ENCODE measurements at regions not wholly inside any gene's neighbourhood (a gene's known extent, or its start where the extent isn't known, plus 50 kb on each side); places are given as distances from the start of the nearest gene placed in this dataset.

DNA sequence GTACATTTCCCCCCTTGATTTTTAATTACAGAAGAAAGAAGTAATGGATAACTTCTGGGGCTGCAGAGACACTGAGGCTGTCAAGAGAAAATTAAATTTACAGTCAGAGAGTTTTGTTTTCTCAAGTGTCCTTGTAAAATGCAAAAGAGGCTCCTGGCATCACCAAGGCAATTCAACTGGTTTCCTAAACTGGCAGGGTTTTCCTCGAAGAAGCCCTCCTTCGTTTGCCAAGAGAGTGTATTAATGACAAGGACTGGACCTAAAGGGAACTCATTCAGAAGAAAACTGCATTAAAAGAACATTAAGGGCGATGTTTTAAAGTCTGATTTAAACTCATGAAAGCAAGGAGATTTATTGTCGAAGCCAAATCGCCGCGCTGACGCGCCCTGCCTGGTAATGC lies 476.9 kb downstream of the ZSWIM6 start:
- H3K9me3 Mint-ChIP-seq, result no peaks in the 10 kb centered on the region
- ATAC-seq (no peak), DNase-seq (no peak)
- no peaks in the 10 kb centered on the region for H3K36me3 Mint-ChIP-seq (ENCODE audit: insufficient read depth)
- H3K4me1 Mint-ChIP-seq (ENCODE audit: low read depth), result no peaks in the 10 kb centered on the region
- H3K4me3 Mint-ChIP-seq, result no peak overlapping the region
- H3K27me3 Mint-ChIP-seq (ENCODE audit: low read depth), result peaks cover 7% of the 10 kb centered on the region

DNA sequence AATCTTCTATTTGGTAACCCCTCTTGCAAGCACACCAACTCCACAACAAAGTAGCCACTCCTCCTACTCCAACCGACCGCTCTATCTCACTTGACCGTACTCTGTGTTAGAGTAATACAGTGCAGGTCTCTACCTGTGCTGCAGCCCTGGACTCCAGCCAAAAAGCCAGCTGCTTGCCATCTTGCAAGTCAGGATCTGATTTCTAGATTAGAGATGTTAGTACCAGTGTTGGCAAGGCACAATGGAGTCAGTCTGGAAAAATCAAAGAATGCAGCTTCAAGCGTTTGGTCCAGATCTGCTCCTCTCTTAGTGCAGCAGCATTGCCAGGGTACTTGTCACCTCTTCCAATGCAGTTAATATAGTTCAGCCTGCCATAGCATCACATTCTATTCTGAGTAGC lies 477.6 kb downstream of the ZSWIM6 start:
- H3K36me3 Mint-ChIP-seq (ENCODE audit: insufficient read depth), result no peaks in the 10 kb centered on the region
- H3K27me3 Mint-ChIP-seq (ENCODE audit: low read depth), result peaks cover 7% of the 10 kb centered on the region
- H3K4me1 Mint-ChIP-seq (ENCODE audit: low read depth), result no peaks in the 10 kb centered on the region

GRCh38 chr5:61811052-61811451 lies 479.0 kb downstream of the ZSWIM6 start:
- DNase-seq, result no peak
- no peaks in the 10 kb centered on the region for H3K9me3 Mint-ChIP-seq
- no peaks in the 10 kb centered on the region for H3K36me3 Mint-ChIP-seq (ENCODE audit: insufficient read depth)
- no peak for ATAC-seq
- no peaks in the 10 kb centered on the region for H3K4me1 Mint-ChIP-seq (ENCODE audit: low read depth)
- no peak overlapping the region for H3K4me3 Mint-ChIP-seq
- H3K27me3 Mint-ChIP-seq (ENCODE audit: low read depth), result peaks cover 10% of the 10 kb centered on the region

More for the DNA sequence above, 477.6 kb downstream of the ZSWIM6 start:
- no peaks in the 10 kb centered on the region for H3K9me3 Mint-ChIP-seq
- ATAC-seq (no peak), DNase-seq (no peak)
- no peak overlapping the region for H3K4me3 Mint-ChIP-seq

DNA sequence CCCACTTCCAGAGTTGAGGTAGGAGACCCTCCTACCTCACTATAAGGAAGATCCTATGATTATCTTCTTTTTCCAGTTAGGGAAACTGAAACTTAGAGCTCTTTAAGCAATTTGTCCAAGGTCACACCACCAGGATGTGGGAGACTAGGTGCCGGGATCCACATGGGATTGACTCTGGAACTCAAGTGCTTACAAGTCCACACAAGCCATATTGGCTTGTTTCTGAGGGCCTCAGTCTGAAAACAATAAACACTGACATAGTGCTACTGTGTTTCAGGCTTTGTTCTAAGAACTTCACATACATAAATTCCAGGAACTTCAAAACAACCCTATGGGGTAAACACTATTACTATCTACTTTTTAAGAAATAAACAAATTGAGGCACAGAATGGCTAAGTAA lies 481.3 kb downstream of the ZSWIM6 start:
- H3K9me3 Mint-ChIP-seq, result no peaks in the 10 kb centered on the region
- H3K4me3 Mint-ChIP-seq, result no peak overlapping the region
- H3K27me3 Mint-ChIP-seq (ENCODE audit: low read depth), result peaks cover 11% of the 10 kb centered on the region
- no peak for ATAC-seq
- H3K4me1 Mint-ChIP-seq (ENCODE audit: low read depth), result no peaks in the 10 kb centered on the region
- no peak for DNase-seq
- H3K36me3 Mint-ChIP-seq (ENCODE audit: insufficient read depth), result no peaks in the 10 kb centered on the region

GRCh38 chr5:61815339-61815738 lies 483.3 kb downstream of the ZSWIM6 start:
- Mint-ChIP-seq H3K4me3 (no peak overlapping the region), H3K27me3 (ENCODE audit: low read depth) (peaks cover 8% of the 10 kb centered on the region), H3K9me3 (peaks cover 5% of the 10 kb centered on the region), H3K36me3 (ENCODE audit: insufficient read depth) (no peaks in the 10 kb centered on the region), H3K4me1 (ENCODE audit: low read depth) (no peaks in the 10 kb centered on the region)
- DNase-seq, result no peak
- ATAC-seq, result no peak

GRCh38 chr5:61816146-61816545 lies 484.1 kb downstream of the ZSWIM6 start:
- no peak overlapping the region for H3K4me3 Mint-ChIP-seq
- no peaks in the 10 kb centered on the region for H3K4me1 Mint-ChIP-seq (ENCODE audit: low read depth)
- no peak for DNase-seq
- peaks cover 5% of the 10 kb centered on the region for H3K9me3 Mint-ChIP-seq
- H3K36me3 Mint-ChIP-seq (ENCODE audit: insufficient read depth), result no peaks in the 10 kb centered on the region
- peaks cover 8% of the 10 kb centered on the region for H3K27me3 Mint-ChIP-seq (ENCODE audit: low read depth)
- ATAC-seq, result no peak

GRCh38 chr5:61816585-61817450 lies 484.8 kb downstream of the ZSWIM6 start:
- ATAC-seq, result no peak
- H3K4me1 Mint-ChIP-seq (ENCODE audit: low read depth), result no peaks in the 10 kb centered on the region

DNA sequence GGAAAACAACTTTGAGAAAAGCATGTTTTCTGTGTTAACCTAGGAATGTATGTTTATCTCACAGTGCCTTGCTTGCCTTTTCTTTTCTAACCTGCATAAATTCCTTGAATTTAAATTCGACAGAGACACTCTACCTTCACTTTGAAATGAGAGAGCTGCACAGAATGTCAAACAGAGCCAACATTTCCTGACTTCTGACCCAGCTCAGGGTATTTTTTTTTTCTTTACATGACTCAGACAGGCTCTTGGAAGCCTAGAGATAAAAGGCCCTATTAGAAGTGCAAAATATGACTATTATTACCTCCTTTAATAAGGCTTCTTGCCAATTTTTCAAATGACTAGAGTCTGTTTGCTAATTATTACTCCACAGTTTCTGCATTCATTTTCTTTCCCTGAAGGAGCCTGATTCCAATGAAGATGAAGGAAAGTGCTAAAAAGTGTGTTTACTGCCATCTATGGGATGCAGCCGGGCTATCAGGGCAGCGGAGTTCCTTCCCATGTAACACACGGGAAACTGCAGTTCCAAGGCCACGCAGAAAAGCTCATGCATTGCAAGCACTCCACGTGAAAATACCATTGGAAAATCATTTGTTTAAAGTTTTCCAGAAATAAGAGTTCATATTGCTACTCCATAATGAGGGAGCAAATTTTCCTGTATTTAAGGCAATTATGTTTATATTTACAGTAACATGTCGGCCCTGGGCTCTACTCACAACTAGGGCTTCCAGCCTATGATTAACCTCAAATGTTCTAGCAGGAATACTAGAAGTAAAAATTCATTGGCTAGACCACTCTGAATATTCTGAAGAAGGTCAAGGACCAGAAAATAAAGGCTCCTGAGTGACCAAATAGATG lies 485.6 kb downstream of the ZSWIM6 start:
- H3K36me3 Mint-ChIP-seq (ENCODE audit: insufficient read depth), result no peaks in the 10 kb centered on the region
- H3K27me3 Mint-ChIP-seq (ENCODE audit: low read depth), result peaks cover 6% of the 10 kb centered on the region
- no peaks in the 10 kb centered on the region for H3K4me1 Mint-ChIP-seq (ENCODE audit: low read depth)
- H3K4me3 Mint-ChIP-seq, result no peak overlapping the region
- DNase-seq (no peak), ATAC-seq (no peak)
- peaks cover 5% of the 10 kb centered on the region for H3K9me3 Mint-ChIP-seq

More at GRCh38 chr5:61816585-61817450, 484.8 kb downstream of the ZSWIM6 start:
- Mint-ChIP-seq H3K36me3 (ENCODE audit: insufficient read depth) (no peaks in the 10 kb centered on the region), H3K4me3 (no peak overlapping the region), H3K27me3 (ENCODE audit: low read depth) (peaks cover 8% of the 10 kb centered on the region), H3K9me3 (peaks cover 5% of the 10 kb centered on the region)
- DNase-seq, result no peak

DNA sequence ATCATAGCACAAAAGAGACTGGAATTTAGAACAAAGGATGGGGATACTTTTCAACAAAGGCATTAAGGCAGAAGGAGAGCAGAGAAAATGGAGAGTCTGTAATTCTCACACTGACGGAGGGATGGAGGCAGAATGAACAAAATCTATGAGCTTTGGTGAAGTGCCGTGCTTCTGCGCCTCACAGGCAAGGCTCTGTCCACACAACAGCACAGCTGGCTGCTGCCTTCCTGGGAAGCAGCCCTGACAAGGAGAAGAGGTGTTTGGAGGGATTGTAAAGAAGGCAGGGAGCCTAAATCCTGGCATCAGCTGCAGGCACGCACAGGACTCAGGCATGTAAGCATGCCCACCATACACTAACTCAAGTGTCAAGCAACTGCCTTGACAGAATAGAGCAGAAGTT lies 485.2 kb upstream of the KIF2A start:
- peaks cover 5% of the 10 kb centered on the region for H3K27me3 Mint-ChIP-seq (ENCODE audit: low read depth)

GRCh38 chr5:61821561-61821960 lies 484.4 kb upstream of the KIF2A start:
- no peak for ATAC-seq
- Mint-ChIP-seq H3K4me1 (ENCODE audit: low read depth) (no peaks in the 10 kb centered on the region), H3K9me3 (peaks cover 5% of the 10 kb centered on the region), H3K36me3 (ENCODE audit: insufficient read depth) (no peaks in the 10 kb centered on the region), H3K27me3 (ENCODE audit: low read depth) (peaks cover 2% of the 10 kb centered on the region), H3K4me3 (no peak overlapping the region)
- DNase-seq, result no peak

More for the DNA sequence above, 485.2 kb upstream of the KIF2A start:
- ATAC-seq (no peak), DNase-seq (no peak)
- Mint-ChIP-seq H3K9me3 (peaks cover 5% of the 10 kb centered on the region), H3K4me1 (ENCODE audit: low read depth) (no peaks in the 10 kb centered on the region), H3K4me3 (no peak overlapping the region), H3K36me3 (ENCODE audit: insufficient read depth) (no peaks in the 10 kb centered on the region)

DNA sequence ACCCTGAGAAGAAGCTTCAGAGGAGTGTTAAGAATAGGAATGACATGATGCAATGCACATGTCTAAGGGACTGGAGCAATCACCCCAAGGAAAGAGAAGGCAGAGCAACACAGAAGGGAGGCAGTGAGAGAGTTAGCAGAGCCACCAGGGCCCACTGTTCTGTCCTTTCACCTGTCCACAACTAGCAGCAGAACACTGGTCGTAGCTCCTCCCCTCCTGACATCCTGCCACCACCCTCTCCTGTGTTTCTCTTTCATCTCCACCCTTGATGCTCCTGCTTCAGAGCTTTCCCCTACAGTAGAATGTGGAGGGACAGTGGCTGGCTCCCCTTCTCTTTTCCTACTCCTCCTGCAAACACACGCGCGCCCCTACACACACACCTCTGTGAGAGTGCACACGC lies 483.4 kb upstream of the KIF2A start:
- no peaks in the 10 kb centered on the region for H3K36me3 Mint-ChIP-seq (ENCODE audit: insufficient read depth)
- no peak overlapping the region for H3K4me3 Mint-ChIP-seq
- ATAC-seq (no peak), DNase-seq (no peak)
- no peaks in the 10 kb centered on the region for H3K4me1 Mint-ChIP-seq (ENCODE audit: low read depth)
- H3K27me3 Mint-ChIP-seq (ENCODE audit: low read depth), result peaks cover 2% of the 10 kb centered on the region
- H3K9me3 Mint-ChIP-seq, result peaks cover 5% of the 10 kb centered on the region

GRCh38 chr5:61823065-61823464 lies 482.9 kb upstream of the KIF2A start:
- DNase-seq (no peak), ATAC-seq (no peak)
- Mint-ChIP-seq H3K9me3 (peaks cover 5% of the 10 kb centered on the region), H3K4me1 (ENCODE audit: low read depth) (no peaks in the 10 kb centered on the region), H3K27me3 (ENCODE audit: low read depth) (peaks cover 2% of the 10 kb centered on the region), H3K36me3 (ENCODE audit: insufficient read depth) (no peaks in the 10 kb centered on the region), H3K4me3 (no peak overlapping the region)

GRCh38 chr5:61823781-61824180 lies 482.2 kb upstream of the KIF2A start:
- peaks cover 2% of the 10 kb centered on the region for H3K27me3 Mint-ChIP-seq (ENCODE audit: low read depth)
- DNase-seq (no peak), ATAC-seq (no peak)
- no peaks in the 10 kb centered on the region for H3K4me1 Mint-ChIP-seq (ENCODE audit: low read depth)
- H3K9me3 Mint-ChIP-seq, result peaks cover 5% of the 10 kb centered on the region
- no peaks in the 10 kb centered on the region for H3K36me3 Mint-ChIP-seq (ENCODE audit: insufficient read depth)
- no peak overlapping the region for H3K4me3 Mint-ChIP-seq

DNA sequence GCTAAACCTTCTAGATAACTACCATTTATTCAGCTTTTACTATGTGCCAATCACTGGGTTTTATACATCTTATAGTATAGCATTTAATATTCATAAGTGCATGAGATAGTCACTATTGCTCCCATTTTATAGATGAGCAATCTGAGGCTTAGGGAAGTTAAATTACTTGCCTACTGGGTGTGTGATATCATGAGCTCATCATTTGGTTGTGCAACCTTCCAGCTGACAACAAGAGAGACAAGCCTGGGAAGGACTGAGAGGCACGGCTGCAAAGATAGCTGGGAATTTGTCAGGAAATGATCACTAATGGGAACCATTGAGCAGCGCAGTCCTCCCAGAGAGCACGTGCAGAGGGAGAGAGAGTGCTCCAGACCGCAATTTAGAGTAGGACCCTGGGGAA lies 481.6 kb upstream of the KIF2A start:
- no peak for ATAC-seq

More for the DNA sequence above, 481.6 kb upstream of the KIF2A start:
- H3K4me3 Mint-ChIP-seq, result no peak overlapping the region
- DNase-seq, result no peak
- H3K4me1 Mint-ChIP-seq (ENCODE audit: low read depth), result no peaks in the 10 kb centered on the region
- H3K36me3 Mint-ChIP-seq (ENCODE audit: insufficient read depth), result no peaks in the 10 kb centered on the region
- H3K9me3 Mint-ChIP-seq, result peaks cover 2% of the 10 kb centered on the region
- H3K27me3 Mint-ChIP-seq (ENCODE audit: low read depth), result peaks cover 5% of the 10 kb centered on the region
